ENCODE measurements at regions not wholly inside any gene's neighbourhood (a gene's known extent, or its start where the extent isn't known, plus 50 kb on each side); places are given as distances from the start of the nearest gene placed in this dataset.

DNA sequence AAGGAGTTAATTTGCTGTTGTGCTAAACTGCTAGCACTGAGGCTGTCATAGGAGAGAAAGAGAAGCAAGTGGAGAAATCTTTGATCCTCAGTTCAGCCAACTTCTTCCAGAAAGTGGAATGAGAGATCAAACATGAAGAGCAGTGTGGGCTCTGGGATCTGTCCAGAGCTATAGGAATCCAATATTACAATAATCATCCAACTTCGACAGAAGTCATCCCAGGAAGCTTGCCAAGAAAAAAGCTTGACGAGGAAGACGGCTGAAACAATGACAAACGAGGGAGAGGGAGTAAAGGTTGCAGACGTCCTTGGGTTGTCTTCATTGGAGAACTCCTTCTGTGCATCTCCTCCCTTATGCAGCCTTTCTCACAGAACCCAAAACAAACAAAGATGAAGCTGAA lies 496.2 kb downstream of the INSC start:
- no peak overlapping the region for H3K4me3 ChIP-seq (ENCODE audit: low read depth, low read length)
- TF ChIP-seq, protein P1, sequence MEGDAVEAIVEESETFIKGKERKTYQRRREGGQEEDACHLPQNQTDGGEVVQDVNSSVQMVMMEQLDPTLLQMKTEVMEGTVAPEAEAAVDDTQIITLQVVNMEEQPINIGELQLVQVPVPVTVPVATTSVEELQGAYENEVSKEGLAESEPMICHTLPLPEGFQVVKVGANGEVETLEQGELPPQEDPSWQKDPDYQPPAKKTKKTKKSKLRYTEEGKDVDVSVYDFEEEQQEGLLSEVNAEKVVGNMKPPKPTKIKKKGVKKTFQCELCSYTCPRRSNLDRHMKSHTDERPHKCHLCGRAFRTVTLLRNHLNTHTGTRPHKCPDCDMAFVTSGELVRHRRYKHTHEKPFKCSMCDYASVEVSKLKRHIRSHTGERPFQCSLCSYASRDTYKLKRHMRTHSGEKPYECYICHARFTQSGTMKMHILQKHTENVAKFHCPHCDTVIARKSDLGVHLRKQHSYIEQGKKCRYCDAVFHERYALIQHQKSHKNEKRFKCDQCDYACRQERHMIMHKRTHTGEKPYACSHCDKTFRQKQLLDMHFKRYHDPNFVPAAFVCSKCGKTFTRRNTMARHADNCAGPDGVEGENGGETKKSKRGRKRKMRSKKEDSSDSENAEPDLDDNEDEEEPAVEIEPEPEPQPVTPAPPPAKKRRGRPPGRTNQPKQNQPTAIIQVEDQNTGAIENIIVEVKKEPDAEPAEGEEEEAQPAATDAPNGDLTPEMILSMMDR (IDR thresholded peaks at IDR 0.05), result no peak

DNA sequence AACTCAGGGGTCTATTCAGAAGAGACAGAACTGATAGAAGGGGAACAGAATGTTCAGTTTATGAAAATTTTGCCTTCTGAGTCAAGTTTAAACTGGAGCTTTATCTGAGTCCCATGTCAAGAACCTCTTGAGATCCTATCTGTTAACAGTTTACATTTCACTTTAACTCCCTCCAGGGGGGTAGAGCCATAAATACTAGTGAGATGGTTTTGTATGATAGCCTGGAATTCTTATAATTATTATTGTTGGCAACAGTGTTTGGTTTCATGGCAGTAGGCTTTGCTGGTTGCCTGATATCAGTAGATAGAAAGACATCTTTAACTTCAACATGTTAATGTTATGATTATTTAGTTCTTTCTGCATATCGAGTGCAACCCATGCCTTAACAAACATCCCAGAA lies 498.5 kb downstream of the INSC start:
- H3K4me2 ChIP-seq (ENCODE audit: low read length), result no peak overlapping the region
- no peak overlapping the region for H2AFZ ChIP-seq
- H3K79me2 ChIP-seq, result no peaks in the 10 kb centered on the region
- H3K9me3 ChIP-seq (ENCODE audit: control insufficient read depth, low read length), result no peaks in the 10 kb centered on the region
- TF ChIP-seq, protein P1 (IDR thresholded peaks at IDR 0.05), result no peak
- no peaks in the 10 kb centered on the region for H3K36me3 ChIP-seq (ENCODE audit: control insufficient read depth, insufficient read depth, low read length)
- no peaks in the 10 kb centered on the region for H3K27me3 ChIP-seq (ENCODE audit: control insufficient read depth, insufficient read depth, low read length)
- H3K4me1 ChIP-seq, result peaks cover 3% of the 10 kb centered on the region
- H3K4me3 ChIP-seq (ENCODE audit: low read depth, low read length), result no peak overlapping the region
- H3K9ac ChIP-seq, result no peak overlapping the region
- no peak overlapping the region for H3K27ac ChIP-seq

More for the DNA sequence above, 496.2 kb downstream of the INSC start:
- Histone ChIP-seq H2AFZ (no peak overlapping the region), H3K27me3 (ENCODE audit: control insufficient read depth, insufficient read depth, low read length) (no peaks in the 10 kb centered on the region), H3K36me3 (ENCODE audit: control insufficient read depth, insufficient read depth, low read length) (no peaks in the 10 kb centered on the region), H3K27ac (no peak overlapping the region), H3K9me3 (ENCODE audit: control insufficient read depth, low read length) (no peaks in the 10 kb centered on the region), H3K4me1 (peaks cover 3% of the 10 kb centered on the region), H3K4me2 (ENCODE audit: low read length) (no peak overlapping the region), H3K79me2 (no peaks in the 10 kb centered on the region), H3K9ac (no peak overlapping the region)

DNA sequence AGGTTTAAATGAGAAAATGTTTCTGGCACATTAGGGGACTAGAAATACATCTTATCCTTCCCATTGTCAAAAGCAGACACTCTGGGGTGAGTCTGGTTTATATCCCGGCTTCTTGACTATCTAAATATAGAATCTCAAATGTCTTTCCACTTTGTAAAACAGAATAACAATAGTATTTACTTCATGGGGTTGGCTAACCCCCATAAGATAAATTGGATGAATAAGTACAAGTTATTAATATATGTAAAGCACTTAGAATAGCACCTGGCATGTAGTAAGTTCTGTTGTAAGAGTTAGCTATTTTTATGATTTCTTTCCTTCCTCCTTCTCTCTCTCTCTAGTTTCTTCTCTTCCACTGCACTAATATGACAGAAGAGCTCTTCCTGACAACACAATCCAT lies 499.1 kb downstream of the INSC start:
- Histone ChIP-seq H3K4me3 (ENCODE audit: low read depth, low read length) (no peak overlapping the region), H3K36me3 (ENCODE audit: control insufficient read depth, insufficient read depth, low read length) (no peaks in the 10 kb centered on the region), H3K9me3 (ENCODE audit: control insufficient read depth, low read length) (no peaks in the 10 kb centered on the region), H3K79me2 (no peaks in the 10 kb centered on the region), H2AFZ (no peak overlapping the region), H3K4me1 (peaks cover 3% of the 10 kb centered on the region), H3K27me3 (ENCODE audit: control insufficient read depth, insufficient read depth, low read length) (no peaks in the 10 kb centered on the region), H3K4me2 (ENCODE audit: low read length) (no peak overlapping the region), H3K27ac (no peak overlapping the region), H3K9ac (no peak overlapping the region)
- TF ChIP-seq, protein P1 (IDR thresholded peaks at IDR 0.05), result no peak

DNA sequence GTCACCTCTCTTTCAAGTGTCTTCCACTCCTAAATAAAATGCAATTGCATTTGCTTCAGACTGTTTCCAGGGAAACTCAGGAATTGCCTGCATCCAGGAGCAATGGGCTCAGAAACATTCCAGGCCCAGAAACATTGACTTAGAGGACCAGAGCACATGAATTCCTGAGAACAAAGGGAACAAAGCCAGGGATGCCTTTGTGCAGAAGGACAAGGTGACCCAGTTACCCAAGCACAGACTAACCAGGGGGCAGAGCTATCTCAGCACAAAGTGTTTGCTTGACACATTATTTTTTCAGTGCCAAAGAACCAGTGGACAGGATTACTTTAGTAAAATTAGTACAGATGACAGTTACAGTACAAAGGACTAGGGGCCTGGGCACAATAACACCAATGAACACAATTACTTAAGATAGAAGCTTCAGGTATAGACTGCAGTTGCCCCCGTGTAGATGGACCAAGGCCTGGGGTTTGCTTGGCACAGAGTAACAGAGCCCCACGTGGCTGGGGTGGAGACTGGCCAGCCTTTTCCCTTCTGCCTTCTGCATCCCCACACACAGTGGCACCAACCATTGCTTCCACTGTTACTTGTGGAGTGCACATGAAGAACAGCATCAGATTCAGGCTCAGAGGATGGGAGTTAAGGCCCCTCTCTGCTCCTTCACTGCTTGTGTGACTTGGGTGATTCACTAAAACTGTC lies 500.8 kb downstream of the INSC start:
- Histone ChIP-seq H3K27ac (no peak overlapping the region), H3K4me1 (peaks cover 3% of the 10 kb centered on the region), H3K36me3 (ENCODE audit: control insufficient read depth, insufficient read depth, low read length) (no peaks in the 10 kb centered on the region), H3K4me2 (ENCODE audit: low read length) (no peak overlapping the region), H3K27me3 (ENCODE audit: control insufficient read depth, insufficient read depth, low read length) (no peaks in the 10 kb centered on the region), H3K4me3 (ENCODE audit: low read depth, low read length) (no peak overlapping the region), H2AFZ (no peak overlapping the region), H3K79me2 (no peaks in the 10 kb centered on the region), H3K9ac (no peak overlapping the region), H3K9me3 (ENCODE audit: control insufficient read depth, low read length) (no peaks in the 10 kb centered on the region)
- TF ChIP-seq, protein P1 (IDR thresholded peaks at IDR 0.05), result no peak
